Activated naive CD8-positive, alpha-beta T cell treated with anti-CD3 and anti-CD28 coated beads for 36 hours (primary cell): ENCODE measurements at regions not wholly inside any gene's neighbourhood (a gene's known extent, or its start where the extent isn't known, plus 50 kb on each side); places are given as distances from the start of the nearest gene placed in this dataset.

Experiments
- DNase-seq: peaks from one replicate; pipeline ENCODE4 v3.0.0; 2021
- H3K27ac Mint-ChIP-seq: one replicate; pipeline ENCODE4 v1.8.0; 2022; ENCODE audit warnings: mild to moderate bottlenecking, moderate library complexity, mixed read lengths
- H3K27me3 Mint-ChIP-seq: one replicate; pipeline ENCODE4 v1.8.0; 2022; ENCODE audit warnings: mild to moderate bottlenecking, mixed read lengths
- H3K36me3 Mint-ChIP-seq: one replicate; pipeline ENCODE4 v1.8.0; 2021; ENCODE audit warnings: mild to moderate bottlenecking, mixed read lengths
- H3K4me1 Mint-ChIP-seq: one replicate; pipeline ENCODE4 v1.8.0; 2021; ENCODE audit warnings: mixed read lengths
- H3K4me3 Mint-ChIP-seq: one replicate; pipeline ENCODE4 v1.8.0; 2022; ENCODE audit warnings: mild to moderate bottlenecking, moderate library complexity, mixed read lengths
- H3K9me3 Mint-ChIP-seq: one replicate; pipeline ENCODE4 v1.8.0; 2022; ENCODE audit warnings: mixed read lengths

- H3K4me1 Mint-ChIP-seq, result peaks cover 11% of the 10 kb centered on the region
Observed at GRCh38 chr4:120636120-120636630, 286.4 kb downstream of the PRDM5 start.

GRCh38 chr4:120633810-120634209 is 288.7 kb downstream of the PRDM5 start:
- Mint-ChIP-seq H3K36me3 (no peaks in the 10 kb centered on the region), H3K4me3 (no peak overlapping the region), H3K27me3 (peaks cover 4% of the 10 kb centered on the region), H3K27ac (no peak overlapping the region), H3K4me1 (peaks cover 11% of the 10 kb centered on the region), H3K9me3 (peaks cover under 1% of the 10 kb centered on the region)
- DNase-seq, result no peak

More at GRCh38 chr4:120636120-120636630, 286.4 kb downstream of the PRDM5 start:
- peaks cover 4% of the 10 kb centered on the region for H3K27me3 Mint-ChIP-seq
- H3K36me3 Mint-ChIP-seq, result no peaks in the 10 kb centered on the region
- DNase-seq, result peak; percentile 4
- no peak overlapping the region for H3K4me3 Mint-ChIP-seq
- no peaks in the 10 kb centered on the region for H3K9me3 Mint-ChIP-seq
- H3K27ac Mint-ChIP-seq, result no peak overlapping the region

GRCh38 chr4:120630427-120630826 is 292.1 kb downstream of the PRDM5 start:
- H3K27me3 Mint-ChIP-seq, result peaks cover 16% of the 10 kb centered on the region
- DNase-seq, result no peak
- no peaks in the 10 kb centered on the region for H3K36me3 Mint-ChIP-seq
- H3K9me3 Mint-ChIP-seq, result peaks cover 10% of the 10 kb centered on the region
- no peak overlapping the region for H3K27ac Mint-ChIP-seq
- no peak overlapping the region for H3K4me3 Mint-ChIP-seq
- peaks cover under 1% of the 10 kb centered on the region for H3K4me1 Mint-ChIP-seq

- no peak overlapping the region for H3K4me3 Mint-ChIP-seq
- peaks cover 10% of the 10 kb centered on the region for H3K9me3 Mint-ChIP-seq
- no peaks in the 10 kb centered on the region for H3K36me3 Mint-ChIP-seq
- peaks cover 16% of the 10 kb centered on the region for H3K27me3 Mint-ChIP-seq
- no peak for DNase-seq
- no peak overlapping the region for H3K27ac Mint-ChIP-seq
- H3K4me1 Mint-ChIP-seq, result no peaks in the 10 kb centered on the region
Observed at GRCh38 chr4:120629546-120630108, 292.9 kb downstream of the PRDM5 start.

- Mint-ChIP-seq H3K27me3 (peaks cover 12% of the 10 kb centered on the region), H3K36me3 (no peaks in the 10 kb centered on the region), H3K9me3 (peaks cover 5% of the 10 kb centered on the region), H3K27ac (no peak overlapping the region), H3K4me1 (no peaks in the 10 kb centered on the region), H3K4me3 (no peak overlapping the region)
- DNase-seq, result no peak
Observed at GRCh38 chr4:120622601-120623000, 299.9 kb downstream of the PRDM5 start.

- no peak overlapping the region for H3K4me3 Mint-ChIP-seq
- no peak for DNase-seq
- H3K27ac Mint-ChIP-seq, result no peak overlapping the region
- H3K27me3 Mint-ChIP-seq, result peaks cover 9% of the 10 kb centered on the region
- H3K36me3 Mint-ChIP-seq, result no peaks in the 10 kb centered on the region
- no peaks in the 10 kb centered on the region for H3K9me3 Mint-ChIP-seq
- H3K4me1 Mint-ChIP-seq, result no peaks in the 10 kb centered on the region
Observed at GRCh38 chr4:120617171-120617570, 305.4 kb downstream of the PRDM5 start.

GRCh38 chr4:120616041-120616440 is 306.5 kb downstream of the PRDM5 start:
- Mint-ChIP-seq H3K27me3 (peaks cover 14% of the 10 kb centered on the region), H3K4me1 (no peaks in the 10 kb centered on the region), H3K4me3 (no peak overlapping the region), H3K9me3 (no peaks in the 10 kb centered on the region), H3K27ac (no peak overlapping the region), H3K36me3 (no peaks in the 10 kb centered on the region)
- DNase-seq, result no peak

GRCh38 chr4:120613778-120614177 is 308.7 kb downstream of the PRDM5 start:
- no peak for DNase-seq
- Mint-ChIP-seq H3K36me3 (no peaks in the 10 kb centered on the region), H3K4me1 (no peaks in the 10 kb centered on the region), H3K4me3 (no peak overlapping the region), H3K27me3 (peaks cover 14% of the 10 kb centered on the region), H3K27ac (no peak overlapping the region), H3K9me3 (no peaks in the 10 kb centered on the region)

GRCh38 chr4:120611092-120611491 is 311.4 kb downstream of the PRDM5 start:
- H3K4me3 Mint-ChIP-seq, result no peak overlapping the region
- no peak for DNase-seq
- peaks cover 2% of the 10 kb centered on the region for H3K9me3 Mint-ChIP-seq
- H3K27me3 Mint-ChIP-seq, result peaks cover 12% of the 10 kb centered on the region
- H3K36me3 Mint-ChIP-seq, result no peaks in the 10 kb centered on the region
- no peak overlapping the region for H3K27ac Mint-ChIP-seq
- no peaks in the 10 kb centered on the region for H3K4me1 Mint-ChIP-seq

GRCh38 chr4:120591038-120591437 is 331.5 kb downstream of the PRDM5 start:
- H3K4me1 Mint-ChIP-seq, result no peaks in the 10 kb centered on the region
- no peak overlapping the region for H3K27ac Mint-ChIP-seq
- H3K9me3 Mint-ChIP-seq, result no peaks in the 10 kb centered on the region
- no peak for DNase-seq
- no peak overlapping the region for H3K4me3 Mint-ChIP-seq
- H3K27me3 Mint-ChIP-seq, result peaks cover 18% of the 10 kb centered on the region
- no peaks in the 10 kb centered on the region for H3K36me3 Mint-ChIP-seq

- H3K4me3 Mint-ChIP-seq, result no peak overlapping the region
- no peak for DNase-seq
- H3K36me3 Mint-ChIP-seq, result no peaks in the 10 kb centered on the region
- H3K27me3 Mint-ChIP-seq, result peaks cover 20% of the 10 kb centered on the region
- H3K9me3 Mint-ChIP-seq, result no peaks in the 10 kb centered on the region
- H3K27ac Mint-ChIP-seq, result no peak overlapping the region
- H3K4me1 Mint-ChIP-seq, result no peaks in the 10 kb centered on the region
Observed at GRCh38 chr4:120589787-120590186, 332.7 kb downstream of the PRDM5 start.

GRCh38 chr4:120568731-120569130 is 353.8 kb downstream of the PRDM5 start:
- Mint-ChIP-seq H3K9me3 (no peaks in the 10 kb centered on the region), H3K4me3 (no peak overlapping the region), H3K4me1 (no peaks in the 10 kb centered on the region), H3K27ac (no peak overlapping the region), H3K27me3 (peaks cover 8% of the 10 kb centered on the region), H3K36me3 (no peaks in the 10 kb centered on the region)
- DNase-seq, result no peak

- no peak for DNase-seq
- no peak overlapping the region for H3K4me3 Mint-ChIP-seq
- no peaks in the 10 kb centered on the region for H3K4me1 Mint-ChIP-seq
- H3K36me3 Mint-ChIP-seq, result no peaks in the 10 kb centered on the region
- no peak overlapping the region for H3K27ac Mint-ChIP-seq
- H3K27me3 Mint-ChIP-seq, result peaks cover 3% of the 10 kb centered on the region
- peaks cover 15% of the 10 kb centered on the region for H3K9me3 Mint-ChIP-seq
Observed at GRCh38 chr4:120561648-120562047, 360.9 kb downstream of the PRDM5 start.

GRCh38 chr4:120557372-120557771 is 365.2 kb downstream of the PRDM5 start:
- Mint-ChIP-seq H3K9me3 (peaks cover 14% of the 10 kb centered on the region), H3K27me3 (peaks cover 10% of the 10 kb centered on the region), H3K27ac (no peak overlapping the region), H3K36me3 (no peaks in the 10 kb centered on the region), H3K4me1 (no peaks in the 10 kb centered on the region), H3K4me3 (no peak overlapping the region)
- DNase-seq, result no peak

GRCh38 chr4:120555058-120555457 is 367.5 kb downstream of the PRDM5 start:
- Mint-ChIP-seq H3K27me3 (peaks cover 10% of the 10 kb centered on the region), H3K4me3 (no peak overlapping the region), H3K9me3 (peaks cover 3% of the 10 kb centered on the region), H3K36me3 (no peaks in the 10 kb centered on the region), H3K27ac (no peak overlapping the region), H3K4me1 (no peaks in the 10 kb centered on the region)
- DNase-seq, result no peak

- H3K4me1 Mint-ChIP-seq, result no peaks in the 10 kb centered on the region
- H3K27ac Mint-ChIP-seq, result no peak overlapping the region
- H3K36me3 Mint-ChIP-seq, result no peaks in the 10 kb centered on the region
- H3K4me3 Mint-ChIP-seq, result no peak overlapping the region
- no peak for DNase-seq
- peaks cover 10% of the 10 kb centered on the region for H3K27me3 Mint-ChIP-seq
- H3K9me3 Mint-ChIP-seq, result peaks cover 2% of the 10 kb centered on the region
Observed at GRCh38 chr4:120554086-120554485, 368.4 kb downstream of the PRDM5 start.
